Suppressor macrophage treated with lipopolysaccharide for 1 hour (primary cell): ENCODE measurements at regions not wholly inside any gene's neighbourhood (a gene's known extent, or its start where the extent isn't known, plus 50 kb on each side); places are given as distances from the start of the nearest gene placed in this dataset.
"Not testable (repeated sequence)": the region's sequence is repeated elsewhere in the genome, so short reads cannot be mapped to it uniquely, and the experiment has no call there.

Source experiments
- DNase-seq, 3 donors: peaks; one replicate each; pipeline ENCODE4 v3.0.0-alpha.2; 2020 to 2022

- DNase-seq = no peak
These were observed 65.1 kb upstream of the RASD2 start for GRCh38 chr22:35475545-35475944.

GRCh38 chr22:35476341-35476740 lies 64.3 kb upstream of the RASD2 start:
- peak in 1 of 3 donors; percentile 13 for DNase-seq

GRCh38 chr22:35477911-35478582 lies 62.6 kb upstream of the RASD2 start:
- peak; percentile 84 to 86 (median 86) for DNase-seq

- no peak for DNase-seq
These were observed 62.0 kb upstream of the RASD2 start for GRCh38 chr22:35478633-35479107.

GRCh38 chr22:35479359-35479758 lies 61.3 kb upstream of the RASD2 start:
- no peak for DNase-seq

- DNase-seq = no peak
These were observed 60.6 kb upstream of the RASD2 start for GRCh38 chr22:35479985-35480550.

GRCh38 chr22:35480627-35481550 lies 59.7 kb upstream of the RASD2 start:
- DNase-seq = peak in 2 of 3 donors; percentile 24 to 43

- DNase-seq = no peak
These were observed 58.3 kb upstream of the RASD2 start for GRCh38 chr22:35482311-35482710.

- DNase-seq = no peak
These were observed 57.7 kb upstream of the RASD2 start for GRCh38 chr22:35482974-35483373.

- DNase-seq = no peak
These were observed 56.9 kb upstream of the RASD2 start for GRCh38 chr22:35483730-35484129.

- DNase-seq = no peak
These were observed 55.7 kb upstream of the RASD2 start for GRCh38 chr22:35484651-35485556.

GRCh38 chr22:35486116-35486631 lies 54.5 kb upstream of the RASD2 start:
- no peak for DNase-seq

- DNase-seq = not testable (repeated sequence)
These were observed 53.0 kb upstream of the RASD2 start for GRCh38 chr22:35487623-35488022.

- DNase-seq = no peak
These were observed 52.1 kb upstream of the RASD2 start for GRCh38 chr22:35488513-35488912.

GRCh38 chr22:35489239-35489638 lies 51.4 kb upstream of the RASD2 start:
- no peak for DNase-seq
